Stimulated activated effector memory CD8-positive, alpha-beta T cell treated with anti-CD3 and anti-CD28 coated beads, Interleukin-12 subunit alpha, Interleukin-12 subunit beta, amount 100 ng/mL, for 72 hours (primary cell): ENCODE measurements at regions not wholly inside any gene's neighbourhood (a gene's known extent, or its start where the extent isn't known, plus 50 kb on each side); places are given as distances from the start of the nearest gene placed in this dataset.
"Not testable (repeated sequence)": the region's sequence is repeated elsewhere in the genome, so short reads cannot be mapped to it uniquely, and the experiment has no call there.

Experiments
- ATAC-seq: fragments of 150-1000 bp; cut with Tn5 transposase; 2 replicates; pipeline ENCODE4 v1.10.0; 2021
- DNase-seq, 2 donors: peaks; one replicate each; pipeline ENCODE4 v3.0.0; 2021 to 2022; ENCODE audit warnings: low spot score in 2 of 2
- H3K27ac Mint-ChIP-seq: one replicate; pipeline ENCODE4 v1.8.0; 2022; ENCODE audit warnings: mild to moderate bottlenecking, mixed read lengths
- H3K36me3 Mint-ChIP-seq: one replicate; pipeline ENCODE4 v1.8.0; 2022; ENCODE audit warnings: mild to moderate bottlenecking, mixed read lengths
- H3K4me1 Mint-ChIP-seq: one replicate; pipeline ENCODE4 v1.8.0; 2022; ENCODE audit warnings: mixed read lengths
- H3K4me3 Mint-ChIP-seq: one replicate; pipeline ENCODE4 v1.8.0; 2022; ENCODE audit warnings: mild to moderate bottlenecking, mixed read lengths
- H3K9me3 Mint-ChIP-seq: one replicate; pipeline ENCODE4 v1.8.0; 2022; ENCODE audit warnings: mixed read lengths

GRCh38 chr5:154669913-154670312 is 85.3 kb upstream of the LARP1 start:
- not testable (repeated sequence) for ATAC-seq, H3K4me1 Mint-ChIP-seq, H3K4me3 Mint-ChIP-seq, H3K9me3 Mint-ChIP-seq, H3K27ac Mint-ChIP-seq, DNase-seq, H3K36me3 Mint-ChIP-seq

- no peaks in the 10 kb centered on the region for H3K4me1 Mint-ChIP-seq
- no peak overlapping the region for H3K4me3 Mint-ChIP-seq
- H3K27ac Mint-ChIP-seq = no peak overlapping the region
- DNase-seq (no peak), ATAC-seq (no peak)
- no peaks in the 10 kb centered on the region for H3K36me3 Mint-ChIP-seq
- peaks cover 7% of the 10 kb centered on the region for H3K9me3 Mint-ChIP-seq
These were observed 85.8 kb upstream of the LARP1 start for GRCh38 chr5:154669402-154669801.

DNA sequence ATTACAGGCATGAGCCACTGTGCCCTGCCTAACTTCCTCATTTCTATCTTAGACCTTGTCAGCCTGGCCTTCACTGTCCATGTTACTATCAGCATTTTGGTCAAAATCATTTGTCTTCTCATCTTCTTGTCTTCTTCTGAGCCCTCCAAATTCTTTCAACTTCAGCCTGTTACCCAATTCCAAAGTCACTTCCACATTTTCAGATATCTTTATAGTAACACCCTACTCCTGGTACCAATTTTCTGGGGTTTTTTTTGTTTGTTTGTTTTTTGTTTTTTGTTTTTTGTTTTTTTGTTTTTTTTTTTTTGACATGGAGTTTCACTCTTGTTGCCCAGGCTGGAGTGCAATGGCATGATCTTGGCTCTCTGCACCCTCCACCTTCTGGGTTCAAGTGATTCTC is 90.3 kb upstream of the LARP1 start:
- peaks cover 10% of the 10 kb centered on the region for H3K9me3 Mint-ChIP-seq
- DNase-seq (no peak), ATAC-seq (no peak)
- no peaks in the 10 kb centered on the region for H3K36me3 Mint-ChIP-seq
- no peak overlapping the region for H3K4me3 Mint-ChIP-seq
- H3K27ac Mint-ChIP-seq = no peak overlapping the region
- H3K4me1 Mint-ChIP-seq = no peaks in the 10 kb centered on the region

- no peak for ATAC-seq
- no peak overlapping the region for H3K27ac Mint-ChIP-seq
- no peak for DNase-seq
- peaks cover 10% of the 10 kb centered on the region for H3K9me3 Mint-ChIP-seq
- no peak overlapping the region for H3K4me3 Mint-ChIP-seq
- no peaks in the 10 kb centered on the region for H3K36me3 Mint-ChIP-seq
- no peaks in the 10 kb centered on the region for H3K4me1 Mint-ChIP-seq
These were observed 91.8 kb upstream of the LARP1 start for GRCh38 chr5:154663424-154663823.

DNA sequence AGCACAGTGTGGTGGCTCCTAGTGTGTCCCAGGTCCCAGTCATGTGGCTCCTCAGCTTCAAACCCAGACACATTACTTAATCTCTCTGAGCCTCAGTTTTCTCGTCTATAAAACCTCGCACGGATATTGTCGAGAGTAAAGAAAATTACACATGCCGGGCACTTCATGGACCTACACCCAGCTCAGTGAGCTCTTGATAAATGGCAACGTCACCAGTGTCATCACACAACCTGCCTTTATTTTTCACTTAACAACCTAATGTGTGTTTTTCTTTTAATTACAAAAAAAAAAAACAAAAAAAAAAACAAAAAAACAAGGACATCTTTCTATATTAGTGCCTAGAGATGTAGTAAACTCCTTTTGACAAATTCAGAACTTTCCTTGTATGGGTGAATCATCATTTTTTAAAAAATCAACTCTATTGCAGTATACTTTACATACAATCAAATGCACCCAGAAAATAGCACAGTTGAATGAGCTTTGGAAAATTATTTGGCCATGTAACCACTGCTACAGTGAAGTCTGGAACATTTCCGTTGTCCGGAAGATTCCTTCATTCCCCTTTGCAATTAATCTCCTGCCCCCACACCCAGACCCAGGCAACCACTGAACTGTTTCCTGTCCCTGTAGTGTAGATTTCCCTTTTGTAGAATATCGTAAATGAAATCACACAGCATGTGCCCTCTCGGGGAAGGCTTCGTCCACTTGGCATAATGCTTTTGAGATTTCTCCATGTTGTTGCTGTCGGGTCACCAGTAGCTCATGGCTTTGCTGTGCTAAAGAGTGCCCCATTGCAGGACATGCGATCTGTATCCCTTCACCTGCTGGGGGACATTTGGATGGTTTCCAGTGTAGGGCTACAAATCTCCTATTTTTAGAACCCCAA is 100.4 kb upstream of the LARP1 start:
- H3K4me3 Mint-ChIP-seq = no peak overlapping the region
- no peak for ATAC-seq
- DNase-seq = no peak
- no peaks in the 10 kb centered on the region for H3K9me3 Mint-ChIP-seq
- H3K4me1 Mint-ChIP-seq = no peaks in the 10 kb centered on the region
- H3K36me3 Mint-ChIP-seq = no peaks in the 10 kb centered on the region
- peak overlapping the region; percentile 26 for H3K27ac Mint-ChIP-seq

- ATAC-seq (no peak), DNase-seq (no peak)
- Mint-ChIP-seq H3K36me3 (no peaks in the 10 kb centered on the region), H3K4me3 (no peak overlapping the region), H3K9me3 (no peaks in the 10 kb centered on the region), H3K27ac (peak overlapping the region; percentile 26), H3K4me1 (no peaks in the 10 kb centered on the region)
These were observed 101.3 kb upstream of the LARP1 start for GRCh38 chr5:154653764-154654485.

DNA sequence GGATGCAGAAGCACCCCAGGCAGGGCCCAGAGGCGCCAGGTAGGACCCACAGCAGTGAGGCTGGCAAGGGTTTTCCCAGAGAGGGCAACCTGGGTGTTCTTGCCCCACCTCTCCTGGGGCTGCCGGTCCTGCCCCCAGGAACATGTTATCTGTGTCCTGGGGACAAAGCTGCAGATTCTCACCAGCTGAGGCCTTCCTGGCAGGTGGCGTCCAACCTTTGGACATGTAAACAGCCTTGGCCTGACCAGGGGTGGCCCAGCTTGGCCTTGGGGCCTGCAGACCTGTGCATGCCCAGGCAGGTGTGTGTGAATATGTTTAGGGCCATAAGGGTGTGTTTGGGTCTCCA is 101.8 kb upstream of the LARP1 start:
- no peak overlapping the region for H3K27ac Mint-ChIP-seq
- DNase-seq (no peak), ATAC-seq (no peak)
- no peaks in the 10 kb centered on the region for H3K9me3 Mint-ChIP-seq
- no peaks in the 10 kb centered on the region for H3K36me3 Mint-ChIP-seq
- no peak overlapping the region for H3K4me3 Mint-ChIP-seq
- no peaks in the 10 kb centered on the region for H3K4me1 Mint-ChIP-seq

DNA sequence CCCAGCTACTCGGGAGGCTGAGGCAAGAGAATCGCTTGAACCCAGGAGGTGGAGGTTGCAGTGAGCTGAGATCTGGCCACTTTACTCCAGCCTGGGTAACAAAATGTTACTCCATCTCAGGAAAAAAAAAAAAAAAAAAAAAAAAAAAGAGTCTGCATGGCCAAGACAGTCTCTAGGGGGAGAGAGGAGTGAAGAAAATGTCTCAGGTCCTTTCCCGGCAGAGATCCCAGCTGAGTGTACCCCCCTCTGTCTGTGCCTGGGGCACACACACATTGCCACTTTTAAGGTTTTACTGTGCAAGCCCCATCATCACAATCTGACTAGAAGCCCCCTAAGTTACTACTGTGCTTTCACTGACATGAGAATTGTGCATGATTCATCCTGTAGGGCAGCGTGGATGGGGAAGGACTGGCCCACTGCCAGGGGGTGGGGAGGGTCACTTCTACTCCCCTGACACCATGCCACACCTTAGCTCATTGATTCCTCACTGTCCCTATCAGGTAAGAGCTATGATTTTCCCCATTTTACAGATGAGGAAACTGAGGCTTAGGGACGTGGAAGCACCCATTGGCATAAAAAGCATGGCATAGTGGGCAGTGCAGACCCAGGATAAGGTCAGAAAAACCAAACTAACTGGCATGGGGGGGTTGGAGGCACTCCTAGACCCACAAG is 102.3 kb upstream of the LARP1 start:
- Mint-ChIP-seq H3K36me3 (no peaks in the 10 kb centered on the region), H3K9me3 (no peaks in the 10 kb centered on the region), H3K27ac (no peak overlapping the region), H3K4me3 (no peak overlapping the region), H3K4me1 (peaks cover under 1% of the 10 kb centered on the region)
- no peak for DNase-seq
- peak; percentile 26 for ATAC-seq

DNA sequence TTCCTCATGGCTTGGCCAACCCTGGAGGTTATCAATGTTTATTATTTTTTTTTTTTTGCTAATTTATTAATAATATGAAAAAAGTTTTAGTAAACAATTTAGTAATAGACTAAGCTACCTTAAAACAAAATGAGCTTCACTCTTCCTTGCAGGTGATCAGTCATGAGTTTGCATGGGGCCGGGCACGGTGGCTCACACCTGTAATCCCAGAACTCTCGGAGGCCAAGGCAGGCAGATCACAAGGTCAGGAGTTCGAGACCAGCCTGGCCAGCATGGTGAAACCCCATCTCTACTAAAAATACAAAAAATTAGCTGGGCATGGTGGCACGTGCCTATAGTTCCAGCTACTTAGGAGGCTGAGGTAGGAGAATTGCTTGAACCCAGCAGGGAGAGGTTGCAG is 103.4 kb upstream of the LARP1 start:
- H3K4me1 Mint-ChIP-seq = peaks cover 12% of the 10 kb centered on the region
- ATAC-seq, DNase-seq, H3K27ac Mint-ChIP-seq, H3K9me3 Mint-ChIP-seq, H3K36me3 Mint-ChIP-seq, H3K4me3 Mint-ChIP-seq: not testable (repeated sequence)

DNA sequence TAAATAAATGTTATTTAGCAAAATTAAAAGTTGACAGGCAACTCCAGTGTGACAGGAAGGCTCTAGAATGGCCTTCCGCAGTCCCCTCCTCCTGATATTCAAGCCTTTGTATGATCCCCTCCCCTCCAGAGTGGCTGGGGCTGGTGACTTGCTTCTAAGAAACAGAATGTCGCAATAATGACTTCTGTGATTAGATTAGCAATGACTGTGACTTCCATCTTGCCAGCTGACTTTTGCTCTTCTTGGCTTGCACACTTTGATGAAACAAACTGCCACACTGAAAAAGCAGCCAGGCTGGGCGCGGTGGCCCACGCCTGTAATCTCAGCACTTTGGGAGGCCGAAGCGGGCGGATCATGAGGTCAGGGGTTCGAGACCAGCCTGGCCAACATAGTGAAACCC is 106.5 kb upstream of the LARP1 start:
- H3K36me3 Mint-ChIP-seq = no peaks in the 10 kb centered on the region
- DNase-seq (no peak), ATAC-seq (no peak)
- H3K9me3 Mint-ChIP-seq = peaks cover under 1% of the 10 kb centered on the region
- H3K4me1 Mint-ChIP-seq = peaks cover 16% of the 10 kb centered on the region
- H3K27ac Mint-ChIP-seq = no peak overlapping the region
- no peak overlapping the region for H3K4me3 Mint-ChIP-seq

DNA sequence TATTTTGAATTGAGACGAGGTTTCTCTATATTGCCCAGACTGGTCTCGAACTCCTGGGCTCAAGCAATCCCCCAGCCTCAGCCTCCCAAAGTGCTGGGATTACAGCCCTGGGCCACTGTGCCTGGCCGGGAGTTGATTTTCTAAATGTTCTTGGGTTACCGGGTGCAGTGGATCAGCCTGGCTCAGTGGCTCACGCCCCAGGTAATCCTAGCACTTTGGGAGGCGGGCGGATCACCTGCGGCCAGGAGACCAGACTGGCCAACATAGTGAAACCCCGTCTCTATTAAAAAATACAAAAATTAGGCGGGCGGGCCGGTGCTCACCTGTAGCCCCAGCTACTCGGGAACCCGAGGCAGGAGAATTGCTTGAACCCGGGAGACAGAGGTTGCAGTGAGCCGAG is 106.9 kb upstream of the LARP1 start:
- no peak for ATAC-seq
- Mint-ChIP-seq H3K36me3 (no peaks in the 10 kb centered on the region), H3K27ac (no peak overlapping the region), H3K4me1 (peaks cover 16% of the 10 kb centered on the region), H3K9me3 (peaks cover 6% of the 10 kb centered on the region), H3K4me3 (peak overlapping the region; percentile 58)
- no peak for DNase-seq

- Mint-ChIP-seq H3K4me1 (peaks cover 16% of the 10 kb centered on the region), H3K27ac (peak overlapping the region; percentile 60), H3K4me3 (peak overlapping the region; percentile 58), H3K9me3 (peaks cover 8% of the 10 kb centered on the region), H3K36me3 (no peaks in the 10 kb centered on the region)
- ATAC-seq = no peak
- DNase-seq = no peak
These were observed 107.4 kb upstream of the LARP1 start for GRCh38 chr5:154647761-154648145.

DNA sequence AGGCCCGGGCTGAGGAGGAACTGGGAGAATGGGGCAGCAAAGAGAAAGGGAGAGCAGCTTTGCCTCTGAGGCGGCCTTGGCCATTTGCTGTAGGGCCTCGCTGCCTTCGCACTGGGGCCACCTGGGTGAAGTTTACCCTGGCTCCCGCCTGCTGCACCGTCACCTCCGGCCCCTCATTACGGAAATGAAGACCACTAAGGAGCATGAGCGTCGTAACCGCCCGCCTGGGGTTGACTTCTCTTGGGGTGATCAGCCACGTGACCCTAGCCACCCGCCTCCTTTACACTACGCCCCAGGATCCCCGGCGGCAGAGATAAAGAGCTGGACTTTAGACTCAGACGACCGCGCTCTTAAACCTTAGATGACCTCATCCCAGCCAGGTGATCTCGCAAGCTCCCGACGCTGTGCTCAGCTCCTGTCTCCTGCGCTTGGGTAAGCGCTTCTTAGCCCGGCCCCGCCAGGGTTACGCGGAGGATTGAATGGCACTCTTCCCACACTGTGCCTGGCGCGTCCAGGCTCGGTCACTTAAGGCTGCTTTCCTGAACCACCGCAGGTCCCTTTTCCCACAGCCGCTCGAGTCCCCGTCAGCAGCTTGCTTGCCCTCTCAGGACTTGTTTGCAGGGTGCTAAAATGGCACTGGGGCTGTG is 107.9 kb upstream of the LARP1 start:
- Mint-ChIP-seq H3K4me3 (peak overlapping the region; percentile 58), H3K9me3 (peaks cover 8% of the 10 kb centered on the region), H3K27ac (peak overlapping the region; percentile 60), H3K4me1 (peaks cover 16% of the 10 kb centered on the region), H3K36me3 (no peaks in the 10 kb centered on the region)
- ATAC-seq (peak; percentile 58), DNase-seq (peak in 1 of 2 donors; percentile 55)

- peaks cover 8% of the 10 kb centered on the region for H3K9me3 Mint-ChIP-seq
- H3K4me1 Mint-ChIP-seq = peaks cover 16% of the 10 kb centered on the region
- DNase-seq = no peak
- peak overlapping the region; percentile 58 for H3K4me3 Mint-ChIP-seq
- peak; percentile 16 for ATAC-seq
- H3K36me3 Mint-ChIP-seq = no peaks in the 10 kb centered on the region
- H3K27ac Mint-ChIP-seq = peak overlapping the region; percentile 60
These were observed 108.4 kb upstream of the LARP1 start for GRCh38 chr5:154646745-154647113.

GRCh38 chr5:154644745-154645411 is 110.3 kb upstream of the LARP1 start:
- Mint-ChIP-seq H3K4me1 (peaks cover 16% of the 10 kb centered on the region), H3K27ac (no peak overlapping the region), H3K4me3 (no peak overlapping the region), H3K9me3 (peaks cover 8% of the 10 kb centered on the region), H3K36me3 (no peaks in the 10 kb centered on the region)
- ATAC-seq (no peak), DNase-seq (no peak)
